RWPE1 (cell line): ENCODE measurements at regions not wholly inside any gene's neighbourhood (a gene's known extent, or its start where the extent isn't known, plus 50 kb on each side); places are given as distances from the start of the nearest gene placed in this dataset.

Experiments
- CTCF ChIA-PET: fragments of 350-600 bp; sonication (Branson Sonifier 250); formaldehyde crosslinking; extraction: SDS; loops from one replicate; lab custom pipeline; 2021; lab: Yijun Ruan, JAX
- POLR2A ChIA-PET: fragments of 400-600 bp; formaldehyde crosslinking; extraction: SDS; loops from one replicate; lab custom pipeline; 2020; ENCODE audit warnings: antibody characterized with exemption; ENCODE audit not compliant: low non-redundant PET; lab: Yijun Ruan, JAX
- DNase-seq: peaks from one replicate; pipeline ENCODE4 v3.0.0; 2012; ENCODE audit warnings: low spot score
- H3K27ac ChIP-seq: fragments of 450-650 bp; 2 replicates; pipeline ENCODE4 v1.5.1; 2017
- CTCF ChIP-seq: fragments of 450-650 bp; conservative IDR thresholded peaks from 2 replicates; pipeline ENCODE4 v1.5.1; 2017; ENCODE audit warnings: low read depth, mild to moderate bottlenecking

DNA sequence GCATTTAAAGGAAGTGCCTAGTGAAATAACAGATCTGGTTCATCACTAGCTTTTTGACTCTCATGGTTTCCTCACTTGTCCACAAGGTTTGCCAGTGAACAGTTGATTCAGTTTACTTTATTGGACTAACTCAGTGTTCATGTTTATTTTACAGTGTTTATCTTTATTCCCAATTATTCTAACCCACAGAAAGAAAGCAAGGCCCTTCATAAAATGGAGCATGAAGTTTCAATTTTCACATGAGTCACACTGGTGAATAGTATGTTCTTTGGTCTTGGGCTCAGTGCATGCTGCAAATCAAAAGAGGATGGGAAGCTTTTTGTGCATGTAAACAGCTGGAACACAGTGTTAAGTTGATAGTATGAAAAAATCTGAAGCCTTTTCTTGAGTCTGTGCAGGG is 217.6 kb upstream of the HDDC2 start:
- CTCF ChIA-PET = interaction anchor here (1.0 kb wide), 1 partner anchor 34 kb away, joined by 3 read pairs; no protein-coding TSS in a partner anchor
- POLR2A ChIA-PET = no interaction called here
- DNase-seq = no peak
- no peak overlapping the region for H3K27ac ChIP-seq
- TF ChIP-seq CTCF = no peak

DNA sequence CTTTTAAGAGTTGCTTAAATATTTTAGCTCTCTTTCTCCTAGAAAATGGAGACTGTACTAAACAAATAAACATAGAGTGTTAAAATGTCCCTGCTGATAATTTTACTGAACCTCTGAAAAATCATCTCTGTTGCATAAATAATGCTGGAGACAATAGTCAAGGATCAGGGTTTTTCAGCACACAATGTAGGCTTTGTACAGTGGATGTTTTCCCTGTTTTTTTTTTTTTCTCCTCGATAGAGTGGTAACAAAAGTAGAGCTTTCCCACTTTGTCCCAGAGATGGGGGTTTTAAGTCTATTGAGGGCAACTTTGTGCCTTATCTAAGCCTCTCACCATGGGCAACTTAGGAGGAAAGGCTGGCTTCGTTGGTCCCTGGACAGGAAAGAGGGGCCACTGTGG is 222.6 kb upstream of the HDDC2 start:
- TF ChIP-seq CTCF = no peak
- POLR2A ChIA-PET = no interaction called here
- CTCF ChIA-PET = interaction anchor here (0.6 kb wide), 1 partner anchor 1744 kb away, joined by 3 read pairs; no protein-coding TSS in a partner anchor
- H3K27ac ChIP-seq = no peak overlapping the region
- no peak for DNase-seq

GRCh38 chr6:125526007-125526720 is 223.3 kb upstream of the HEY2 start:
- ChIA-PET POLR2A (no interaction called here), CTCF (interaction anchor here (0.5 kb wide), 1 partner anchor 9 kb away, joined by 4 read pairs; no protein-coding TSS in a partner anchor)
- no peak for DNase-seq
- no peak for TF ChIP-seq CTCF
- no peak overlapping the region for H3K27ac ChIP-seq

DNA sequence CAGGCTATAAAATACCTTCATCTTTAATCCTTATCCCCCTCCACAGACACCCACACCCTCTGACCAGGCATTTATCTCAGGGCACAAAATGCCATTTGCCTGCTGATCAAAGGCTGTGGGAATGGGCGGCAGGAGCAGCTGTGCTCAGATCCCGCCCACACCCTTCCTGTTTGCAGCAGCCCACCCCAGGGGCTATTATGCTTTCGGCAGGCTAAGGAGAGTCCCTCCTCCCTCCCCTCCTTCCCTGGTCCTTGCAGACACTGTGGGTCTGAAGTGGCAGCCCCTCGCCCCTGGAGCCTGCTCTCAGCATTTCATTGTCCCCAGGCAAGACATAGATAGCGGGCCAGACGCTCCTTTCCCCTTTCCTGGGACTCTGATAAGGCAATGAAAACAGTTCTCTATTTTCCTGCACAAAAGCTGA is 220.8 kb upstream of the HEY2 start:
- H3K27ac ChIP-seq = no peak overlapping the region
- ChIA-PET POLR2A (no interaction called here), CTCF (no interaction called here)
- TF ChIP-seq CTCF = no peak
- no peak for DNase-seq

DNA sequence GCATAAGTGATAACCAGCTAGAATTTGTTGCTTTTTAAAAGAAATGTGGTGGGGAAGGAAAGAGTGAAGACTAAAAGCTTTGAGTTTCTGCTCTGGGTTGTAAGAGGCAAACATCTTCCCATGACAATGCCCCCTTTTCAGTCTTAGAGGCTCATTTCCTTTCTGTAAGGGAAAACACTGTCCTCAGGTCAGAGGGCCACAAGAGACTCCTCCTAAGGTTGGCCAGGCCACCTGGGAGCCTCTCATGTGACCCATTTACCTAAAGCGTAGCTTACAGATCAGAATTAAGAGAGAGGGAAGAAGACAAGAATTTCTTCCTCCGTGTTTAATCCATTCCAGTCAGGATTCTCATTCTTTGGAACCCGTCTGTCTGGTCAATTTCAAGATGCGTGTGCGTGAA is 220.4 kb upstream of the HEY2 start:
- H3K27ac ChIP-seq = no peak overlapping the region
- DNase-seq = no peak
- TF ChIP-seq CTCF = no peak
- ChIA-PET POLR2A (no interaction called here), CTCF (interaction anchor here (0.6 kb wide), 1 partner anchor 191 kb away, joined by 4 read pairs; no protein-coding TSS in a partner anchor)

DNA sequence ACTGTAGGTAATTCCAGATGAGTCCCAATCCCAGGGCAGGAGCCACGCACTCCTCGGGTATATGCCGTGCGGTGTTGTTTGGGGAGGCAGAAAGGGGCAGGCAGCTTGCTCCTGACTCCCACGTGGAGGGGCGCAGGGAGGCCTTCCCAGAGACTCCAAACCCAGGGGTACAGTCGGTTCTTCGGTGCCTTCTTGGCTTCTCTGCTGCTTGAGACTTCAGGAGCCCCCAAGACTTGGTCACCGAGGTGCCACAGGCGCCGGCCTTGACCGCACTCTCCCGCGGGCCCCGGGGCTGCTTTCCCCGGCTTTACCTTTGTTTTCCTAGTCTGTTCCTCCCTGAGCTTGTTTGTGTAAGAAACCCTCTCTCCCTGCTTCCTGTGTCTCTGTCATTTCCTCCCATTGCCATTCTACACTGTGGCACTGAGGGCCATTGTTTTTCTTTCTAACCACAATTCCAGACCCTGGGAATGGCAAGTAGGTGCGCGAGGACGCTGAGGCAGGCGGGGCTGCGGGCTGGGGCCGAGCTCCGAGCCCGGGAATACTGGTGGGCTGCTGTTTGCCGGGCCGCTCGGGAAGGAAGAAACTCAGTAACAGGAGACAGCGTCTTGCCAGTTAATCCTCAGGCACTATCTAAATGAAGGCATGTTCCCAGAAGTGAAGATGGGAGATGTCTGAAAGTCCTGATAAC is 215.6 kb upstream of the HEY2 start:
- H3K27ac ChIP-seq = no peak overlapping the region
- no peak for DNase-seq
- POLR2A ChIA-PET = no interaction called here
- CTCF ChIA-PET = interaction anchor here (0.6 kb wide), 1 partner anchor 827 kb away, joined by 3 read pairs; no protein-coding TSS in a partner anchor
- TF ChIP-seq CTCF = no peak
